ENCODE measurements at regions not wholly inside any gene's neighbourhood (a gene's known extent, or its start where the extent isn't known, plus 50 kb on each side); places are given as distances from the start of the nearest gene placed in this dataset.

GRCh38 chr12:102564026-102564425 lies 83.7 kb upstream of the IGF1 start:
- peaks cover 4% of the 10 kb centered on the region for H3K9me3 Mint-ChIP-seq (ENCODE audit: low read depth)
- TF ChIP-seq, protein P1, sequence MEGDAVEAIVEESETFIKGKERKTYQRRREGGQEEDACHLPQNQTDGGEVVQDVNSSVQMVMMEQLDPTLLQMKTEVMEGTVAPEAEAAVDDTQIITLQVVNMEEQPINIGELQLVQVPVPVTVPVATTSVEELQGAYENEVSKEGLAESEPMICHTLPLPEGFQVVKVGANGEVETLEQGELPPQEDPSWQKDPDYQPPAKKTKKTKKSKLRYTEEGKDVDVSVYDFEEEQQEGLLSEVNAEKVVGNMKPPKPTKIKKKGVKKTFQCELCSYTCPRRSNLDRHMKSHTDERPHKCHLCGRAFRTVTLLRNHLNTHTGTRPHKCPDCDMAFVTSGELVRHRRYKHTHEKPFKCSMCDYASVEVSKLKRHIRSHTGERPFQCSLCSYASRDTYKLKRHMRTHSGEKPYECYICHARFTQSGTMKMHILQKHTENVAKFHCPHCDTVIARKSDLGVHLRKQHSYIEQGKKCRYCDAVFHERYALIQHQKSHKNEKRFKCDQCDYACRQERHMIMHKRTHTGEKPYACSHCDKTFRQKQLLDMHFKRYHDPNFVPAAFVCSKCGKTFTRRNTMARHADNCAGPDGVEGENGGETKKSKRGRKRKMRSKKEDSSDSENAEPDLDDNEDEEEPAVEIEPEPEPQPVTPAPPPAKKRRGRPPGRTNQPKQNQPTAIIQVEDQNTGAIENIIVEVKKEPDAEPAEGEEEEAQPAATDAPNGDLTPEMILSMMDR (IDR thresholded peaks at IDR 0.05; ENCODE audit: unreplicated experiment) = no peak
- H3K27ac Mint-ChIP-seq = peak overlapping the region; percentile 57
- H3K27me3 Mint-ChIP-seq = no peaks in the 10 kb centered on the region
- DNase-seq (ENCODE audit: low spot score, unreplicated experiment) = no peak
- peaks cover 7% of the 10 kb centered on the region for H3K4me1 Mint-ChIP-seq (ENCODE audit: low read depth)
- H3K36me3 Mint-ChIP-seq (ENCODE audit: insufficient read depth) = no peaks in the 10 kb centered on the region
- H3K4me3 Mint-ChIP-seq (ENCODE audit: low read depth) = no peak overlapping the region

GRCh38 chr12:102562836-102563425 lies 82.6 kb upstream of the IGF1 start:
- no peaks in the 10 kb centered on the region for H3K36me3 Mint-ChIP-seq (ENCODE audit: insufficient read depth)
- H3K27me3 Mint-ChIP-seq = peaks cover 3% of the 10 kb centered on the region
- H3K4me3 Mint-ChIP-seq (ENCODE audit: low read depth) = no peak overlapping the region
- DNase-seq (ENCODE audit: low spot score, unreplicated experiment) = no peak
- peaks cover 7% of the 10 kb centered on the region for H3K4me1 Mint-ChIP-seq (ENCODE audit: low read depth)
- TF ChIP-seq, protein P1 (IDR thresholded peaks at IDR 0.05; ENCODE audit: unreplicated experiment) = no peak
- H3K9me3 Mint-ChIP-seq (ENCODE audit: low read depth) = peaks cover 4% of the 10 kb centered on the region
- H3K27ac Mint-ChIP-seq = peak overlapping the region; percentile 25

DNA sequence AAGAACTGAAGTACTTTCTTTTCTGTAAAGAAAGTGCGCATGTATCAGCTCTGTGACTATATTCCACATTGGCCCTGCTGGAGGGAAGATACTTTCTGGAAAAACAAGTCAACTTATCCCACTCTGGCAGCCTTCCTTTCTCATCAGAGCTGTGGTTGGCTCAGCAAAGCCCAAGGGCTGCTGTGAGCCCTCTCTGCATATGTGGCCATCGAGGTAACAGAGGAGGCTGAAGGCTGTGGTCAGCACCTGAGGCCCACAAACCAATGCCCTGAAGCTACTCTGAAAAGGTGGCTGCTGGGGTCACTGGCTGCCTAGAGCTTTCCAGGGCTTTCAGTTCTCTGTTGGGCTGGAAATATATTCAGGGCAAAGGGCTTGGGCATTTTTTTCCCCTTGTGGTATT lies 70.8 kb upstream of the IGF1 start:
- Mint-ChIP-seq H3K4me1 (ENCODE audit: low read depth) (no peaks in the 10 kb centered on the region), H3K9me3 (ENCODE audit: low read depth) (no peaks in the 10 kb centered on the region), H3K36me3 (ENCODE audit: insufficient read depth) (no peaks in the 10 kb centered on the region), H3K4me3 (ENCODE audit: low read depth) (no peak overlapping the region), H3K27me3 (peaks cover 4% of the 10 kb centered on the region), H3K27ac (no peak overlapping the region)
- no peak for DNase-seq (ENCODE audit: low spot score, unreplicated experiment)
- TF ChIP-seq, protein P1 (IDR thresholded peaks at IDR 0.05; ENCODE audit: unreplicated experiment) = no peak

DNA sequence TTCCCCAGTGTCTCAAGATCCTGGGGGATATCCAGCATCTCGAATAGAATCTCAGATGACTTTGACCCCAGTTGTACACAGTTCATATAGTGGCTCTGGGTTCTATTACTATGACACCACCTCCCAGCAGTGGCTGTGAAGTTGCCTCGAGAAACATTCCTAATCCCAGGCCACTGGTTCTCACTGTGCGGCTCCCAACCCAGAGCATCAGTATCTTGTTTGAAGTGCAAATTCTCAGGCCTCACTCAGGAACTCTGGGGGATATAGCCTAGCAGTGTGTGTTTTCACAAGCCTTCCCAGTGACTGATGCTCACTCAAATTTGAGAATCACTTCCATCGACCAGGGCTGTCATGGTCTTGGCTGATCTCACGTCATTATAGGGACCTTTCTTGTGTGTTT lies 69.3 kb upstream of the IGF1 start:
- no peaks in the 10 kb centered on the region for H3K27me3 Mint-ChIP-seq
- H3K4me1 Mint-ChIP-seq (ENCODE audit: low read depth) = no peaks in the 10 kb centered on the region
- H3K27ac Mint-ChIP-seq = no peak overlapping the region
- TF ChIP-seq, protein P1 (IDR thresholded peaks at IDR 0.05; ENCODE audit: unreplicated experiment) = no peak
- no peaks in the 10 kb centered on the region for H3K9me3 Mint-ChIP-seq (ENCODE audit: low read depth)
- H3K36me3 Mint-ChIP-seq (ENCODE audit: insufficient read depth) = no peaks in the 10 kb centered on the region
- H3K4me3 Mint-ChIP-seq (ENCODE audit: low read depth) = no peak overlapping the region
- DNase-seq (ENCODE audit: low spot score, unreplicated experiment) = no peak

DNA sequence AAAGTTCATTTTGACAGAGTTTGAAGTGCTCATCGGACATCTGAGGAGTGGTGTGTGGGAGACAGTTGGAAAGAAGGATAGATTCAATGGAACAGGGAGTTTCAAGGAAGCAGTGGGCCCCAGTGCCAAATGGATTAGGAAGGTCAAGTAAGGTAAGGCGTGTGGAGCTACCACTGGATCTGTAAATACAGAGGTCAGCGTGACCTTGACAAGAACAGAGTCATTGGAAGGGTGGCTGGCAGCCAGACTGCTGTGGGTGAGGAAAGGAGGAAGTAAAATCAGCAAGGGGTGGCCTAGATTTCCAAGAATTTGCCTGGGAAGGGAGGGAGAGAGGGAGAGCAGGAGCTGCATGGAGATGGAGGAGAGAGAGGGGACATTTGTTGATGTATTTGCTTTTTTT lies 68.2 kb upstream of the IGF1 start:
- Mint-ChIP-seq H3K36me3 (ENCODE audit: insufficient read depth) (no peaks in the 10 kb centered on the region), H3K4me1 (ENCODE audit: low read depth) (no peaks in the 10 kb centered on the region), H3K9me3 (ENCODE audit: low read depth) (no peaks in the 10 kb centered on the region), H3K4me3 (ENCODE audit: low read depth) (no peak overlapping the region), H3K27ac (no peak overlapping the region), H3K27me3 (peaks cover 2% of the 10 kb centered on the region)
- TF ChIP-seq, protein P1 (IDR thresholded peaks at IDR 0.05; ENCODE audit: unreplicated experiment) = no peak
- no peak for DNase-seq (ENCODE audit: low spot score, unreplicated experiment)

Measured in progenitor cell of endocrine pancreas (in vitro differentiated cells).